Transverse colon (tissue), 4 donors: ENCODE measurements at regions not wholly inside any gene's neighbourhood (a gene's known extent, or its start where the extent isn't known, plus 50 kb on each side); places are given as distances from the start of the nearest gene placed in this dataset.
"Not testable (repeated sequence)": the region's sequence is repeated elsewhere in the genome, so short reads cannot be mapped to it uniquely, and the experiment has no call there.

ENCODE experiments used
- DNase-seq: peaks from one replicate; pipeline ENCODE4 v3.0.0-alpha.2; 2019
- H3K27ac ChIP-seq, 4 donors: fragments of 200-600 bp; sonication (generic); 2 replicates each; pipeline ENCODE4 v1.5.1; 2016 to 2018; ENCODE audit warnings: inconsistent platforms in 4 of 4
- H3K27me3 ChIP-seq: fragments of 200-600 bp; sonication (generic); 2 replicates; pipeline ENCODE4 v1.5.1; 2017; ENCODE audit warnings: inconsistent platforms
- H3K36me3 ChIP-seq, 4 donors: fragments of 200-600 bp; sonication (generic); 2 replicates each; pipeline ENCODE4 v1.5.1; 2017 to 2019; ENCODE audit warnings: inconsistent platforms in 4 of 4
- H3K4me1 ChIP-seq, 4 donors: fragments of 200-600 bp; sonication (generic); 2 replicates each; pipeline ENCODE4 v1.5.1; 2017 to 2020; ENCODE audit warnings: inconsistent platforms in 4 of 4
- H3K4me3 ChIP-seq, 4 donors: fragments of 200-600 bp; sonication (generic); 1 replicate in 1 of 4; 2 replicates in 3 of 4; pipeline versions ENCODE4 v1.5.1 to v1.6.1; 2017 to 2019; ENCODE audit warnings: inconsistent platforms in 4 of 4
- H3K9me3 ChIP-seq, 2 donors: fragments of 200-600 bp; sonication (generic); 2 replicates each; pipeline ENCODE4 v1.5.1; 2017 to 2019; ENCODE audit warnings: inconsistent platforms in 2 of 2
- CTCF ChIP-seq, 5 experiments: fragments of 200-600 bp in 3 of 5; fragments of 450-650 bp in 2 of 5; sonication (generic) in 3 of 5; IDR thresholded peaks; 1 replicate in 2 of 5; 2 replicates in 3 of 5; pipeline ENCODE4 v1.5.1; 2016 to 2017; ENCODE audit warnings: antibody characterized with exemption in 5 of 5, inconsistent platforms in 3 of 5, mild to moderate bottlenecking in 2 of 5, moderate library complexity in 1 of 5
- EP300 ChIP-seq: sonication (generic); formaldehyde crosslinking; IDR thresholded peaks from one replicate; pipeline ENCODE4 v1.6.1; 2017; ENCODE audit warnings: antibody characterized with exemption, low read depth
- POLR2A ChIP-seq: fragments of 450-650 bp; IDR thresholded peaks from one replicate; pipeline ENCODE4 v1.6.1; 2016; ENCODE audit warnings: antibody characterized with exemption, mild to moderate bottlenecking, moderate library complexity
- POLR2AphosphoS5 ChIP-seq, 3 donors: sonication (generic); formaldehyde crosslinking; IDR thresholded peaks; one replicate each; pipeline ENCODE4 v1.6.1; 2016; ENCODE audit warnings: antibody characterized with exemption in 3 of 3
- WGBS, 2 donors: methylation state at CpG; one replicate each; pipeline ENCODE4 v1.1.5; 2018; ENCODE audit warnings: low coverage in 1 of 2; 5-methylcytosine and 5-hydroxymethylcytosine counted together
- in situ Hi-C, 4 donors: fragments of 200-750 bp; cut with MboI; loops; one replicate each; pipeline versions ENCODE4 v1.15.0 to v1.15.1; 2017; ENCODE audit warnings: low sequenced_read_pairs in 3 of 4, low pct_ligation_motif_present in 1 of 4, low pct_unique_long_range_greater_than_20kb in 1 of 4
- intact Hi-C: fragments of 100-400 bp; cut with DNase I; formaldehyde crosslinking; loops from one replicate; pipeline ENCODE4 v1.15.1; 2023; ENCODE audit warnings: low total_unique reads

GRCh38 chr6:6744551-6744950 is 156.0 kb downstream of the LY86 start:
- Histone ChIP-seq H3K36me3 (no peaks in the 10 kb centered on the region), H3K27ac (no peak overlapping the region), H3K4me1 (peaks cover under 1 to 4% (median 3%) of the 10 kb centered on the region in 4 donors), H3K27me3 (no peaks in the 10 kb centered on the region), H3K9me3 (no peaks in the 10 kb centered on the region), H3K4me3 (no peak overlapping the region)
- in situ Hi-C loops (no loop called here), intact Hi-C loops (no loop called here)
- DNase-seq: no peak
- TF ChIP-seq POLR2A (no peak), POLR2AphosphoS5 (IDR thresholded peaks at IDR 0.05) (no peak), EP300 (no peak), CTCF (IDR thresholded peaks at IDR 0.05) (no peak)
- WGBS, 2 donors: 75 to 76% methylated on average over 1 to 4 of the region's 4 CpGs

GRCh38 chr6:6745637-6746332 is 157.3 kb downstream of the LY86 start:
- intact Hi-C loops, in situ Hi-C loops, DNase-seq, H3K27me3 ChIP-seq, H3K27ac ChIP-seq, H3K9me3 ChIP-seq, H3K36me3 ChIP-seq, H3K4me3 ChIP-seq: not testable (repeated sequence)
- WGBS, 2 donors: 94% methylated on average over 33 of the region's 54 CpGs; no CpG with 5 or more reads in 1 of the 2 donors
- H3K4me1 ChIP-seq: peaks cover 13 to 16% (median 14%) of the 10 kb centered on the region in 4 donors

DNA sequence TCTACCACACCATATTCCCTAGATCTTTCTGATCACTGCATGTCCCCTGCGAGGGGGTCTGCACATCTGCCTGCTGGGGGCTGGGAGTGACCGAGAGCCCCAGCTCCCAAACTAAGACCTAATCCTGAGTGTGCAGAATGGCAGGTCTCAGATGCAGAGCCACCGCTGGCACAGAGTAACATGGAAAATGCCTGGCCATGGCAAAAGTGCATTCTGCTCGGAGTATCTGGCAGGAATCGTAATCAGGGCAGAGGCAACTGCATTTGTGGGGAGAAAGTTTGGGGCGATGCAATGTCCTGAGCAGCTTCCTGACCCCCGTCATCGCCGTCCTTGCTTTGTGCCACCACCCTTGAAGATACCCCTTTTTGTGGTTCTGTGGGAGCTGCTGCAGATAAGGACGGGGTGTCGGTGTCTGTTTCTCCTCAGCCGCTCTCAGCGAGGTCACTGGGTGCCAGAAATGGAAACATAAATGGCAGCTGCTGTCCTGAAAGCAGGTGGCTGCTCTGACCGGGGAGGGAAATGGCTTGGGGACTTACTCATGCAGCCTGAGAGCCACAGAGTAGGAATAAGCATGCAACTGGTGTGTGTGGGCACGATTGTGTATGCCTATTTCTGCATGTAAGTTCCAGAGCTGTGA is 157.9 kb downstream of the LY86 start:
- no peaks in the 10 kb centered on the region for H3K9me3 ChIP-seq
- WGBS, 2 donors: 67 to 85% methylated on average over 4 to 15 of the region's 15 CpGs
- in situ Hi-C loops: no loop called here
- intact Hi-C loops: no loop called here
- no peak overlapping the region for H3K27ac ChIP-seq
- DNase-seq: no peak
- peaks cover 19 to 23% (median 21%) of the 10 kb centered on the region in 4 donors for H3K4me1 ChIP-seq
- TF ChIP-seq EP300 (no peak), CTCF (IDR thresholded peaks at IDR 0.05) (no peak), POLR2A (no peak), POLR2AphosphoS5 (IDR thresholded peaks at IDR 0.05) (no peak)
- no peak overlapping the region for H3K4me3 ChIP-seq
- H3K36me3 ChIP-seq: no peaks in the 10 kb centered on the region
- H3K27me3 ChIP-seq: no peaks in the 10 kb centered on the region

DNA sequence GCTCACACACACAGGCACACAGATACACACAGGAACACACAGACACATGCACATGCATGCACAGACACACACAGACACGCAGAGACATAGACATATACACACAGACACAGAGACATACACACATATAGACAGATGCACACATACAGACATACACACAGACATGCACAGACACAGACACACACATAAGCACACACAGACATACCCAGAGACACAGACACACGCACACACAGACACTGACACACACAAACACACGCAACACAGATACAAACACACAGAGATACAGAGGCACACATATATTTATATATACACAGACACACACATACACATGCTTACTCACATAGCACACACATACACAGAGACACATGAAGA is 158.4 kb downstream of the LY86 start:
- in situ Hi-C loops: no loop called here
- 91% methylated on average over 3 of the region's 3 CpGs; no CpG with 5 or more reads in 1 of the 2 donors for WGBS, 2 donors
- intact Hi-C loops: no loop called here

More for the DNA sequence above, 158.4 kb downstream of the LY86 start:
- peaks cover 24 to 28% (median 25%) of the 10 kb centered on the region in 4 donors for H3K4me1 ChIP-seq
- no peak for DNase-seq
- H3K27ac ChIP-seq: no peak overlapping the region
- H3K36me3 ChIP-seq: no peaks in the 10 kb centered on the region
- no peak for TF ChIP-seq CTCF (IDR thresholded peaks at IDR 0.05)
- no peak overlapping the region for H3K4me3 ChIP-seq
- H3K9me3 ChIP-seq: no peaks in the 10 kb centered on the region
- H3K27me3 ChIP-seq: no peaks in the 10 kb centered on the region
